ENCODE measurements at regions not wholly inside any gene's neighbourhood (a gene's known extent, or its start where the extent isn't known, plus 50 kb on each side); places are given as distances from the start of the nearest gene placed in this dataset.
"Not testable (repeated sequence)": the region's sequence is repeated elsewhere in the genome, so short reads cannot be mapped to it uniquely, and the experiment has no call there.

DNA sequence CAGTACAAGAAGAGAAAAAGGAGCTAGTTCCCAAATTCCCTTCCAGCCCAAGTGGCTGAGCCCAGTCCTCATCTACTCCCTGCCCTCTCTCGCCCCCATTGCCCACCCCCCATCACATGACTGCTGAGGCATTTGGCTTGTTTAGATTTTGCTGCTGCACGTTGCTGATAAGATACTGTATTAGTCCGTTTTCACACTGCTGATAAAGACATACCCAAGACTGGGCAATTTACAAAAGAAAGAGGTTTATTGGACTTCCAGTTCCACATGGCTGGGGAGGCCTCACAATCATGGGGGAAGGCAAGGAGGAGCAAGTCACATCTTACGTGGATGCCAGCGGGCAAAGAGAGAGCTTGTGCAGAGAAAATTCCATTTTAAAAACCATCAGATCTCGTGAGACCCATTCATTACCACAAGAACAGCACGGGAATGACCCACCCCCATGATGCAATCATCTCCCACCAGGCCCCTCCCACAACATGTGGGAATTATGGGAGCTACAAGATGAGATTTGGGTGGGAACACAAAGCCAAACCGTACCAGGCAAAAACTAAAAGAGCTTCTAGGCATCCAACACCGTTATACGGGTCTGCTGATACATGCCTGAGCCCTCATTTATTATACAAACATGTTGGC lies 243.4 kb downstream of the NUAK1 start:
- POLR2A ChIA-PET; ATAC-seq; H3K4me1 Mint-ChIP-seq; intact Hi-C loops (cut with micrococcal nuclease); H3K27ac ChIP-seq (ENCODE audit: low read depth, low read length); H3K27ac Mint-ChIP-seq; H3K27me3 ChIP-seq (ENCODE audit: control insufficient read depth in 2 of 2, insufficient read depth in 2 of 2, low read length in 2 of 2); H3K9me3 ChIP-seq (ENCODE audit: control insufficient read depth in 2 of 3, low read length in 3 of 3); H3K36me3 ChIP-seq (ENCODE audit: control insufficient read depth in 2 of 3, insufficient read depth in 3 of 3, low read length in 3 of 3); H3K4me1 ChIP-seq (ENCODE audit: control insufficient read depth in 2 of 2, insufficient read depth in 2 of 2, low read length in 2 of 2); CTCF ChIA-PET; H3K4me3 ChIP-seq (ENCODE audit: low read length); H3K4me3 Mint-ChIP-seq; H3K36me3 Mint-ChIP-seq; H3K9me3 Mint-ChIP-seq; DNase-seq: not testable (repeated sequence)
- H3K27me3 Mint-ChIP-seq = peaks cover 0 to 15% (median 4%) of the 10 kb centered on the region in 5 donors

DNA sequence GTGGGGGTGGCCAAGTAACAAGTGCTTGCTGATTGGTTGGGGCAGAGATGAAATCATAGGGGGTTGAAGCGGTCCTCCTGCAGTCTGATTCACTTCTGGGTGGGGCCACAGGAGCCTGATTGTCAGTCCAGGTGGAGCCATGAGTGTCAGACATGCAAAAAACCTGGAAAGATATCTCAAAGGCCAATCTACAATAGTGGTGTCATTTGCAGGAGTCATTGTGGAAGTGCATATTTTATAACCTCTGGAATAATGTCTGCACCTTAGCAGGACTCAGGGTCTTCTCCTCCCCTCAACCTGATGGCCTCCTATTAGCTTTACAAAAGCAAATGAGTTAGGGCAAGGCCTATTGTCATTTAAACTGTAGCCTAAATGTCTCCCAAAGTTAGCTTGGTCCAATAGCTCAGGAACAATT lies 241.4 kb downstream of the NUAK1 start:
- ChIA-PET CTCF (no interaction called here), POLR2A (no interaction called here)
- H3K27me3 Mint-ChIP-seq = peaks cover 0 to 15% (median 4%) of the 10 kb centered on the region in 5 donors
- no peaks in the 10 kb centered on the region for H3K4me1 Mint-ChIP-seq
- H3K36me3 Mint-ChIP-seq = no peaks in the 10 kb centered on the region
- intact Hi-C loops (cut with micrococcal nuclease) = no loop called here
- no peaks in the 10 kb centered on the region for H3K36me3 ChIP-seq (ENCODE audit: control insufficient read depth in 2 of 3, insufficient read depth in 3 of 3, low read length in 3 of 3)
- DNase-seq = no peak
- no peak overlapping the region for H3K4me3 ChIP-seq (ENCODE audit: low read length)
- H3K27ac ChIP-seq (ENCODE audit: low read depth, low read length) = no peak overlapping the region
- peaks cover 0 to 8% (median 0%) of the 10 kb centered on the region in 11 donors for H3K9me3 Mint-ChIP-seq
- H3K27ac Mint-ChIP-seq = no peak overlapping the region
- no peak overlapping the region for H3K4me3 Mint-ChIP-seq
- H3K27me3 ChIP-seq (ENCODE audit: control insufficient read depth in 2 of 2, insufficient read depth in 2 of 2, low read length in 2 of 2) = no peaks in the 10 kb centered on the region
- ATAC-seq = no peak
- no peaks in the 10 kb centered on the region for H3K9me3 ChIP-seq (ENCODE audit: control insufficient read depth in 2 of 3, low read length in 3 of 3)
- no peaks in the 10 kb centered on the region for H3K4me1 ChIP-seq (ENCODE audit: control insufficient read depth in 2 of 2, insufficient read depth in 2 of 2, low read length in 2 of 2)

DNA sequence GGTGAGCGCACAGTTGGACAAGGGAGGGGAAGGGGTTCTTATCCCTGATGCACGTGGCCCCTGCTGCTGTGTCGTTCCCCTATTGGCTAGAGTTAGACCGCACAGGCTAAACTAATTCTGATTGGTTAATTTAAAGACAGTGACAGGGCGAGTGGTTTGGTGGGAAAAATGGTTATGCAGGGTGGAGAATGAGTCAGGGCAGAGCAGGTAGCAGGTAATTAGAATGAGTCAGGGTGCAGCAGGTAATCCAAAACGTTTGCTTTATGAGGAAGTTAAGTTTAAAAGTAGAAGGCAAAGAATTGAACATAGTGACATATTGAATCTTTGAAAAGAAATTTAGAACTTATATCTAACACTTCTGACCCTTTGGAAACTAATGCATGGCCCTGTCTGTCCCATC lies 240.5 kb downstream of the NUAK1 start:
- POLR2A ChIA-PET; H3K4me1 Mint-ChIP-seq; H3K27ac ChIP-seq (ENCODE audit: low read depth, low read length); CTCF ChIA-PET; H3K36me3 Mint-ChIP-seq; intact Hi-C loops (cut with micrococcal nuclease); H3K9me3 ChIP-seq (ENCODE audit: control insufficient read depth in 2 of 3, low read length in 3 of 3); H3K4me3 ChIP-seq (ENCODE audit: low read length); H3K9me3 Mint-ChIP-seq; H3K4me3 Mint-ChIP-seq; ATAC-seq; H3K36me3 ChIP-seq (ENCODE audit: control insufficient read depth in 2 of 3, insufficient read depth in 3 of 3, low read length in 3 of 3); H3K27me3 ChIP-seq (ENCODE audit: control insufficient read depth in 2 of 2, insufficient read depth in 2 of 2, low read length in 2 of 2); H3K27ac Mint-ChIP-seq; DNase-seq; H3K4me1 ChIP-seq (ENCODE audit: control insufficient read depth in 2 of 2, insufficient read depth in 2 of 2, low read length in 2 of 2): not testable (repeated sequence)
- peaks cover 0 to 15% (median 4%) of the 10 kb centered on the region in 5 donors for H3K27me3 Mint-ChIP-seq

DNA sequence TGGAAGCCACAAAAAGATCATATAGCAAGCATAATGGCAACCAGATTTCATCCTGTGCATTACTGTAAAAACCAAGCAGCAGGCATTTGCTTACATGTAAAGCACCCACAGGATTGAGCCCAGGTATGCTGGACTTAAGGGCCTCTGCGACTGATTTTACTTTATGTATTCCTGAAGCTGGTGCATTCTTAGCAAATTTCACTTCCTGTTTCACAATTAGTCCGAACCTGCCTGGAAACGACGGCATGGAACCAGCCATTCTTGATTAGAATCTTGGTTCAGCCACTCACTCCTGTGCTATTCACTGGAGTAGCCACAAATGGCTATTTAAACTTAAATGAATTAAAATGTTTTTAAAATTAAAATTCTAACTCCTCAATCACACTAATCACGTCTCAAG lies 239.2 kb downstream of the NUAK1 start:
- ATAC-seq = no peak

DNA sequence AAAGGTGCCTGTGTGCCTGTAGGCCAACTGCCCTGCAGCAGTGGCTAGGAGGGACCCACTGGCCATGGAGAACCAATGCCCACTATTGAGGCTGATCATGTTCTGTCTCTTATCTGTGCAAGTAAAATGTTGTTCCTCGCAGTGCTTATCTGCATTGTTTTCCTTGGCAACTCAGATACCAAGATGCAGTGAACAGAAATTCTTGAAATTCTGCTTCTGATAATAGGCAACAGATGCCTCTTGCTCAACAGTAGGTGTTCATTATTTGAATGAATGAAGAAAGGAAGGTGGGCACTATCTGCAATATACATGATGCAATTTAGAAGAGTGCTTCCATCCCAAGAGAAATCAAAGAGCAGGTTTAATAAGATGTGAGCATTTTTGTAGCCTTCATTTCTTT lies 232.2 kb downstream of the NUAK1 start:
- Histone ChIP-seq H3K27ac (ENCODE audit: low read depth, low read length) (no peak overlapping the region), H3K9me3 (ENCODE audit: control insufficient read depth in 2 of 3, low read length in 3 of 3) (no peaks in the 10 kb centered on the region), H3K36me3 (ENCODE audit: control insufficient read depth in 2 of 3, insufficient read depth in 3 of 3, low read length in 3 of 3) (no peaks in the 10 kb centered on the region), H3K27me3 (ENCODE audit: control insufficient read depth in 2 of 2, insufficient read depth in 2 of 2, low read length in 2 of 2) (no peaks in the 10 kb centered on the region), H3K4me3 (ENCODE audit: low read length) (no peak overlapping the region), H3K4me1 (ENCODE audit: control insufficient read depth in 2 of 2, insufficient read depth in 2 of 2, low read length in 2 of 2) (no peaks in the 10 kb centered on the region)
- Mint-ChIP-seq H3K9me3 (peaks cover 0 to 7% (median 0%) of the 10 kb centered on the region in 11 donors), H3K4me3 (no peak overlapping the region), H3K27ac (no peak overlapping the region), H3K36me3 (no peaks in the 10 kb centered on the region), H3K4me1 (no peaks in the 10 kb centered on the region), H3K27me3 (peaks cover 0 to 6% (median 5%) of the 10 kb centered on the region in 5 donors)
- intact Hi-C loops (cut with micrococcal nuclease) = no loop called here
- DNase-seq = no peak
- ChIA-PET POLR2A (no interaction called here), CTCF (no interaction called here)
- ATAC-seq = no peak

More for the DNA sequence above, 239.2 kb downstream of the NUAK1 start:
- H3K4me1 Mint-ChIP-seq = no peaks in the 10 kb centered on the region
- Histone ChIP-seq H3K27me3 (ENCODE audit: control insufficient read depth in 2 of 2, insufficient read depth in 2 of 2, low read length in 2 of 2) (no peaks in the 10 kb centered on the region), H3K9me3 (ENCODE audit: control insufficient read depth in 2 of 3, low read length in 3 of 3) (no peaks in the 10 kb centered on the region), H3K4me1 (ENCODE audit: control insufficient read depth in 2 of 2, insufficient read depth in 2 of 2, low read length in 2 of 2) (no peaks in the 10 kb centered on the region), H3K36me3 (ENCODE audit: control insufficient read depth in 2 of 3, insufficient read depth in 3 of 3, low read length in 3 of 3) (no peaks in the 10 kb centered on the region), H3K27ac (ENCODE audit: low read depth, low read length) (no peak overlapping the region), H3K4me3 (ENCODE audit: low read length) (no peak overlapping the region)
- H3K27me3 Mint-ChIP-seq = peaks cover 0 to 15% (median 4%) of the 10 kb centered on the region in 5 donors
- H3K9me3 Mint-ChIP-seq = peaks cover 0 to 8% (median 0%) of the 10 kb centered on the region in 11 donors
- POLR2A ChIA-PET = no interaction called here
- no peak for DNase-seq
- H3K4me3 Mint-ChIP-seq = no peak overlapping the region
- H3K36me3 Mint-ChIP-seq = no peaks in the 10 kb centered on the region
- intact Hi-C loops (cut with micrococcal nuclease) = no loop called here
- H3K27ac Mint-ChIP-seq = no peak overlapping the region
- CTCF ChIA-PET = no interaction called here

DNA sequence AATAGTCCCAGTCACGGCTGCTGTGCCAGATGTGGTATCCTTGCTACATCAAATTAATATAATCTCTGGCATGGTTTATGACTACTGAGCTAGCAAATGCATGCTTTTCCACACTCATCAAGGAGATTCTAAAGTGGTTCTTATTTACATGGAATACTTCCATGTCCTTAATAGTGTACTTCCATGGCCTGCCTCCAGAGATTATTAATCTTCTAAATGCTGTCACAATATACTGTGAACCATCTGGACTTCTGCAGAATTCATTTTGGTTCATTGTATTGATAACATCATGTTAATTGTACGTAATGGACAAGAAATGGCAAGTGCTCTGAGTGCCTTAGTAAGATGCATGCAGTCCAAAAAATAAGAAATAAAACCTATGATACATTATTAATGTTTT lies 230.8 kb downstream of the NUAK1 start:
- DNase-seq (no peak), ATAC-seq (no peak)
- H3K4me3 ChIP-seq (ENCODE audit: low read length) = no peak overlapping the region
- H3K9me3 Mint-ChIP-seq = peaks cover 0 to 7% (median 0%) of the 10 kb centered on the region in 11 donors
- ChIA-PET CTCF (no interaction called here), POLR2A (no interaction called here)
- no peak overlapping the region for H3K27ac Mint-ChIP-seq
- no peaks in the 10 kb centered on the region for H3K36me3 ChIP-seq (ENCODE audit: control insufficient read depth in 2 of 3, insufficient read depth in 3 of 3, low read length in 3 of 3)
- intact Hi-C loops (cut with micrococcal nuclease) = no loop called here
- H3K27me3 Mint-ChIP-seq = peaks cover 0 to 6% (median 5%) of the 10 kb centered on the region in 5 donors
- no peaks in the 10 kb centered on the region for H3K36me3 Mint-ChIP-seq
- H3K27ac ChIP-seq (ENCODE audit: low read depth, low read length) = no peak overlapping the region
- no peaks in the 10 kb centered on the region for H3K4me1 ChIP-seq (ENCODE audit: control insufficient read depth in 2 of 2, insufficient read depth in 2 of 2, low read length in 2 of 2)
- no peak overlapping the region for H3K4me3 Mint-ChIP-seq
- H3K4me1 Mint-ChIP-seq = no peaks in the 10 kb centered on the region
- no peaks in the 10 kb centered on the region for H3K9me3 ChIP-seq (ENCODE audit: control insufficient read depth in 2 of 3, low read length in 3 of 3)
- no peaks in the 10 kb centered on the region for H3K27me3 ChIP-seq (ENCODE audit: control insufficient read depth in 2 of 2, insufficient read depth in 2 of 2, low read length in 2 of 2)

DNA sequence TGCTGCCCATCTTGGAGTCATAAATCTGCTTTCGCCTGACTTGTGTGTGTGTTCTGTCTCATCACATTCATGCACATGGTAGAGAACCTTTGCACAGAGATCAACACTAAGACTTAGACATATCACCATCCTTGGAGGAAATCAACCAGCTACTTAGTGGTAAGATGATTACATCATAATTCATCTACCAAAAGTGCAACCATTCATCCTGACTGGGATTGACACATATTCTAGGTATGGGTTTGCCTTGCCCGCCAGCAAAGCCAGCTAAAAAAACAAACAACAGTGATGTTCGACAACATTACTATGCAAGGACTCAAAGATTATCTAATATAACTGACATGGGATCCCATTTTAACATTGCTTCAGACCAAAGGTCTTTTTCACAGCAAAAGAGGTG lies 228.7 kb downstream of the NUAK1 start:
- no peak overlapping the region for H3K4me3 Mint-ChIP-seq
- CTCF ChIA-PET = no interaction called here

More for the DNA sequence above, 228.7 kb downstream of the NUAK1 start:
- DNase-seq = no peak
- Histone ChIP-seq H3K36me3 (ENCODE audit: control insufficient read depth in 2 of 3, insufficient read depth in 3 of 3, low read length in 3 of 3) (no peaks in the 10 kb centered on the region), H3K27me3 (ENCODE audit: control insufficient read depth in 2 of 2, insufficient read depth in 2 of 2, low read length in 2 of 2) (no peaks in the 10 kb centered on the region), H3K27ac (ENCODE audit: low read depth, low read length) (no peak overlapping the region), H3K4me3 (ENCODE audit: low read length) (no peak overlapping the region), H3K4me1 (ENCODE audit: control insufficient read depth in 2 of 2, insufficient read depth in 2 of 2, low read length in 2 of 2) (no peaks in the 10 kb centered on the region), H3K9me3 (ENCODE audit: control insufficient read depth in 2 of 3, low read length in 3 of 3) (no peaks in the 10 kb centered on the region)
- POLR2A ChIA-PET = no interaction called here
- Mint-ChIP-seq H3K9me3 (peaks cover 0 to 14% (median 2%) of the 10 kb centered on the region in 11 donors), H3K27me3 (peaks cover 0 to 10% (median 5%) of the 10 kb centered on the region in 5 donors), H3K36me3 (no peaks in the 10 kb centered on the region), H3K27ac (no peak overlapping the region), H3K4me1 (no peaks in the 10 kb centered on the region)
- intact Hi-C loops (cut with micrococcal nuclease) = no loop called here
- ATAC-seq = no peak

Measured in naive thymus-derived CD4-positive, alpha-beta T cell (primary cell).